NCI-H2107 treated with DMSO at 0.1 percent for 48 hours (cell line): ENCODE measurements at regions not wholly inside any gene's neighbourhood (a gene's known extent, or its start where the extent isn't known, plus 50 kb on each side); places are given as distances from the start of the nearest gene placed in this dataset.
"Not testable (repeated sequence)": the region's sequence is repeated elsewhere in the genome, so short reads cannot be mapped to it uniquely, and the experiment has no call there.

ENCODE experiments used
- DNase-seq: peaks from one replicate; lab custom pipeline; 2025; ENCODE audit not compliant: unreplicated experiment; lab: John Stamatoyannopoulos, UW

DNA sequence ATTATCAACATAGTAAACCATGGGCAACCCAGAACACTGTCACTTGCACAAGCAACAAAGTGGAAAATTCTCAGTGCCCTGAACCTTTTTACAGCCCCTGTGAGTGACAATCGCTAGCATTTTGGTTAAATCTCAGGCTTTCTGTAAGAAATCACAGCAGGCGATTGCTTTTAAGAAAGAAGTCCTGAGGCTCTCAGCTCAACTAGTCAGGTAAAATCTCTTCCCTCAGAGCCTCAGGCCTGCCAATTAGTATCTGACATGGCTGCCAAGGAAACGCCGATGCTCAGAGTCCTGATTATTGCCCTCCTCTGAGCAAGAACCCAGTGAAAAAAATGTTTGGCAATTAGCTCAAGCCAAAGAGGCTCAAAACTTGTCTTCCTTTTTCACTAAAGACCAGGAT, 530.8 kb downstream of the DIPK2A start:
- DNase-seq = no peak

DNA sequence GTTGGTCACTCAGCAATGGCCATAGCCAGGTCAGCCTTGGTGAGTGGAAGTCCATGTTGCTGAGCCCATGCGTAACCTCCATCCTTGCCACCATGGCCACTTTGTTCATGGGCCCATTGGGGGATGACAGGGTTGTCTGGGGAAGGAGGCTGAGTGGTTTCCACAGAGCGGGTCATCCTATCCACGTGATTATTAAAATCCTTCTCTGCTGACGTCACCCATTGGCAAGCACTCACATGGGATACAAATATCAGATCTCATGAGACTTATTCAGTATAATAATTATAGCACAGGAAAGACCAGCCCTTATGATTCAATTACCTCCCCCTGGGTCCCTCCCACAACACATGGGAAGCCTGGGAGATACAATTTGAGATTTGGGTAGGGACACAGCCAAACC, 534.8 kb downstream of the DIPK2A start:
- not testable (repeated sequence) for DNase-seq

DNA sequence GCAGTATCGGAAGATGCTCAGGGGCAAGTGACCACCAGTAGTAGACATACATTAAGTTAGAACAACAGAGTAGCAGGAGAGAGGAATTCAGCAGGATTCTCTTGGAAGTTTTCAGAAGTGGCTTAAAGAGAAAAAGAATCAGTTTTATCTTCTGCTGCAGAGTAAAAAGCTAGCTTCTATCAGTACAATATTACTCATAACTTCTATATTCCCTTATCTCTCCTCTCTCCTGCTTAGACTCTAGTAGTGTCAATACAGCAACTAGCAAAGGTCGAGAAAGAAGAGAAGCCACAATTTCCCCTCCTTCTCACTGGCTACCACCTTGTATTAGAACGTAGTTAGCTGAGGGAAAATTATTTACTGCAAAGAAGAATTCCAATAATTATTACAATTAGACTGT, 539.7 kb downstream of the DIPK2A start:
- no peak for DNase-seq

DNA sequence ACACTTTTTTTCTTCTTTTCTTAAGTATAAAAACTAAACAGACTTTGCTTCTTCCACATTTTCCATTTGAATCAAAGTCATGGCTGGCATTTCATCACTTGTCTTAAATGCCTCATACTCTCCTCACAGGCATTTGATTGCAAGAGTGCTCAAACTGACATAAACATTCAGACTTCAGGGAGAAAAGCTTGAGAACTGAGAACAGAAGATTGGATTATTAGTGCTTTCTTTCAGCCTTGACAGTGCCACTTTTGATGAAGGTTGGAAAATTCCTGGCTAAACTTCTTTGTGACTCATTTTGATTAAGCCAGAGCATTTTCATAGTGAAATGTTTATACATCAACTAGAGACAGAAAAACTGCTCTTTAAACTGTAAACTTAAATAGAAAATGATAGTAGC, 544.4 kb downstream of the DIPK2A start:
- DNase-seq = no peak

DNA sequence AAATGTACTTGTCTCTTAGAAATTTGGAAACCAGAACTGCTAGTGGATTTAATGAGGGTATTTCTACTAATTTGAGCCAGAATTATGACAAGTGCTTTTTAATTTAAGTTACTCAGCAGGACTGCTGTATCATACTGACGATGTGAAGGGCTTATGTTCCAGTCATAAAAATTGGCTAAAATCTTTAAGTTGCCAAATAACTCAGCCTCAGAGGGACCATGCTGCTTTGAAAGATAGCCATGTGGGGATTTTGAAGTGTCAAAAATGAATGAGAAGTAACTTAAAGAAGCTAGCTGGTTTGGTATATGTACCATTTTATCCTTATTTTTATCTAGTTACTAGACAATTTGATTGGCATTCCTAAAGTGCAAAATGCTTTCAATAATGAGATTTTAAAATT, 545.0 kb downstream of the DIPK2A start:
- no peak for DNase-seq

DNA sequence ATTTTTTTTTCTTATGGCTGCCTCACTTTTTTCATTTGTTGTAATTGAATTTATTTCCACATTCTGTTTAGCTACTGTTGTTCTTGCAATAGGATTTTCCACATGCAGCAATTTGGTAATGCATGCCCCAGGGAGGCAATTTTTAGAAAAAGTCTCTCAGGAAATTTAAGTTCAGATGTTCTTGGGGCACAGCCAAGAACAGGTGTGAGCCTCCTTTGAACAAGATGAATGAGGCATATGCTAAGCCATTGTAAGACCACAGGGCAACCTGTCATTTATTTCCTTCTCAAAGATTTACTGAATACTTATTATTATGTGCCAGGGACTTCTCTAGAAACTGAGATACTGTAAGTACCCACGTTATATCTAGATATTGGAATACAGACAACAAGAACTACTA, 549.5 kb downstream of the DIPK2A start:
- DNase-seq = no peak

DNA sequence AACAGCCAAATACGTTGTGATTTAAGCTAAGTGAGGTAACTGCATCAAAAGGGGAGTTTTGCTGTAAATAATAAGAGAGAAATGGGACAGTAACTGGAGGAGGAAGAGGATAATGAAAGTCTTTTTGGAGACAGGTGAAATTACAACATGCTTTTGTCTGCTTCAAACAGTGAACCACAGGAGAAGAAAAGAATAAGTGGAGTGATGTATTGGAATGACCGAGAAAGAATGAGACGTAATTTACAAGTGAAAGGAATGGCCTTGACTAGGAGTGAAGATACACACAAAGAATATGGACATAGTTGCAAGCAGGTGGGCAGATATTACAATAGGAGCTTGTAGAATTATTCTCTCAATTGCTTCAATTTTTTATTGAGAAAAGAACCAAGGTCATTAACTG, 550.8 kb downstream of the DIPK2A start:
- no peak for DNase-seq

DNA sequence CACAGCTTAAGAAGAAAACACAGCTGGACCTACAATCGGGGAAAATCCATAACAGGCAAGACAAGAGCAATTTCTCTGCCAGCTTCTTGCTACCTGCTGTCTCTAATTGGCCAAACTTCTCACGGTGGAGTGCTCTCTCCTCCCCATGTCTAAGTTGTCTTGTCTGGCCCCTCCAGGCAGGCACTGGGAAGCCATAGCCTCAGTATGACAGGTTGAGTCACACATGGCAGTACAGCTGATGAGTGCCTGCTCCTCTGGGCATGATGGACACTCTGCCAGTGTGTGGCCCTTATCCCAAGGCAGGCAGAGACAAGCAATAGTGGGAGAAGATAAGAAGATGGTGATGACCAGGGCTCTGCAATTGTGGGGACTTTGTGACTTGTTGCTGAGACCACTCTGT, 551.8 kb downstream of the DIPK2A start:
- DNase-seq = no peak

DNA sequence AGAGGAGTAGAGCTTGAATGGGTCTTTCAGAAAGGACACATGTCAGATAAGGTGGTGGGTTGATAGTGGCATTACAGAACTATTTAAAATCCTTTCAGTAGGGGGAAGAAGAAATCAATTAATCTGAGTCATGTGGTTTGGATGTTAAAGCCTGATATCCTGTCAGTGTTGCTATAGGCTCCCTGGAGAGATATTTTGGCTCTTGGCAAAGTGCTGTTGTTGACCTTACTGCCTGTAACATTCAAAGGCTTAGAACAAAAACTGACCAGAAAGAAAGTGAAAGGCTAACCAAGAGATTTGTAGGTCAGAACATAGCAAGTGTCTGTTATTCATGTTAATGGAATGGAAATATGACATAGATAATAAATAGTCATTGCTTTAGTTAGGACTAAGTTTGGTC, 552.9 kb downstream of the DIPK2A start:
- no peak for DNase-seq

DNA sequence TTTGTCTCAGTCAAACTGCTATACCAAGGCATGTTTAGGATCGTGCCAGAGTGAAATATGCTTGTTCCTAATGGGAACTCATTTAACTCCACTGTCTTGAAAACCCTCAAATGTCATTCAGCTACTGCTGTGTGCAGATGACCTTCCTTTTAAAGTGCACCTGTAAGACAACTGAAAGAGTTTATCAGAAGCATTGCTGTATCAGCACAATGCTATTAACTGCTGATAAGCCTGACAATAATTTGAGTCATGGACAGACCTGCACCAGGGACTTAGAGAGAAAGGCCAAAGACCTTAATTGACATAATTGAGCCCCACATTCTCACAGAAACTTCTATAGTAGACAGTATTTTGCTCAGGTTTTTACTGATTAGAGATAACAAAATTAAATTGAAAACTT, 557.9 kb downstream of the DIPK2A start:
- no peak for DNase-seq

DNA sequence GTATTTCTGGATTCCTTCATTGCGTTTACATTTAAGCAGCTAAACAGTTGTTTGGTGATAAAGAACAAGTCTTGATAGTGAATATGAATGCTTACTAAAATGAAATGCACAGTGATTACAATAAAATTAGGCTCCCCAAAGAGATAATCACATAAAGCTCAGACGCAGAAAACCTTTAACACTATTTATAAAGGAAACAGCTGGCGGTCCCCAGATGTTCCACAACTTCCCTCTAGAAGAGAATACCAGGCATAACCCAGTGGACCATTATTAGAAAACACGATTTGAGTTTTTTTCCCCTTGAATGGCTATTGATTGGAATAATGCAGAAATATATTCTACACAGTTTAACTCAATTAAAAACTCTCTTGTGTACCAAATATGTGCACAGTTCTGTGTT, 573.2 kb downstream of the DIPK2A start:
- no peak for DNase-seq

DNA sequence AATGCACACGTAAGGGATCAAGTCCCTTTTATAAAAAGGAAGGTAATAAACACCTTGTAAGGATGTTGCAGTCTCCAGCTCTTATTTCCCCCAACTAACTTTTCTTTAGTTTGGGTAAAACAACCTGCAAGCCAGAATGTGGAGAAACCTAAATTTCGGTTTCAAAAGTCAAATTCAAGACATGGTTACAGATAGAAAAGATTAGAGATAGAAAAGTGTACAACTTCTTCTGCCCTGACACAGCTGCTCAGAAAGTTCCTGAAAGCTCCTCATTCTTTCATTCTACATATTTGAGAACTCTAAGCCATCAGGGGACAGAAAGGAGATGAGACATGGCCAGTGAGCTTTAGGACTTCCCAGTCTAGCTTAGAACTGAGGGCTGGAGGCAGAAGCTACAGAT, 574.9 kb downstream of the DIPK2A start:
- no peak for DNase-seq

DNA sequence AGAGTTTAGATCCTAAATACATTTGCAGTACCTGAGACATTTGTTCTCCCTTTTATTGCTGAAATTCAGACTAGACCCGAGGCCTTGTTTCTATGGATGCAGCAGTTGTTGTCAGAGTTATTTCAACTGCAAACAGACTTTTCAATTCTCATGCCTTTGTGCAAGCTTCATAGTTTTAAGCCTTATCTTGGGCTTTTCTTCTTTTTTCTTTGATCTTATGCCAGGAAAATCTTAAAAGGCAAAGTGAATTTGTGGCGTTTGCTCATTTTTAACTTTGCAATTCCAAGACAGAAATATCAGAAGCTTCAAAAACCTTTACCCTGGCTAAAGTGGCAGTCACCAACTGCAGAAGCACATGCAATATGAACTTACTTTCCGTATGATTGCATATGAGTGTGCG, 576.7 kb downstream of the DIPK2A start:
- DNase-seq = no peak

DNA sequence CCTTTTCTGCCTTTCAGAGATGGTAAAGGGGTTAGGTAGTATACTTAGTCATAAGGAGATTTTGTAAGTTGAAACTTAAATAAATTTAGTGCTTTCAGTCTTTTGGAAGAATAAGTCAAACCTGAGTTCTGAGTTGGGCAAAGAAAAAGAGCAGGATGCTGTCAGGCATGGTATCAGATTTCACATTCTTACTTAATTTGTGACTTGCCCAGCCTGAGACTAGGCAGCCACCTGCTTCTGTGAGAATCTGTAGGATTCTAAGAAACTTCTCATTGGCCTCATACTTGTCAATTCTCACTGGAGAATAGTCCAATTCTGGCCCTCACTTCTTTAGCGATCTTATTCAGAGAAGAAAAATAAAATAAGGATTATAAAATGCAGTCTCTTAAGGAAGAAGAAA, 577.5 kb downstream of the DIPK2A start:
- no peak for DNase-seq

DNA sequence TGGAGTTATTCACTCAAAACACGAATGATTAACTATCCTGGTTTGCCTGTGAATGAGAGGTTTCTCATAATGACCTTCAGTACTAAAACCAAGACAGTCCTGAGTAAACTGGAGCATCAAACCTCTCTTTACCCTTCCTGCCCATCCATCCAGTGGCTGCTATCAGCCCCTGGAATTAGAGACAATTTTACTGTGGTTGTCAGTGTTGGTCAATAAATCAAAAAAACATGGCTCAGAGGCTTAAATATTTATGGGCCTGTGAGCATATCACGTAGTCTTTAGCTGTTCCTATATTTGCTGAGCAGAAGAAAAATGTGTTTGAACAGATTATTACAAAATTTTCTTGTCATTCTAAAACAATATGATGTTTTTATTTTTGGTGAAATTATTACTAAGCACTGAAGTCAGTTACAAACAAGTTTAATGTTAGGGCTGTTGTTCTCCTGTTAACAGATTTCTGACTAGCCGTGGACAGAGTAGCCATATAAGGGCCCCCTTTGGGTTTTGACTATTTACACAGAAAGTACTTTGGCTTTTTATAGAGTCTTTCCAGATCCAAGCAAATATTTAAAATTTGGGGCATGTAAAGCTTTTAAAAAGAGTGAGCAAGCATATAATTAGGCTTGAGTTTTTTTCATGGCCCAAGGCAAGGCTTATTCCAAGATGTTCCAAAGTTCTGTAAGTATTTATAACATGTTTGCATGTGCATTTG, 580.9 kb downstream of the DIPK2A start:
- DNase-seq = no peak

DNA sequence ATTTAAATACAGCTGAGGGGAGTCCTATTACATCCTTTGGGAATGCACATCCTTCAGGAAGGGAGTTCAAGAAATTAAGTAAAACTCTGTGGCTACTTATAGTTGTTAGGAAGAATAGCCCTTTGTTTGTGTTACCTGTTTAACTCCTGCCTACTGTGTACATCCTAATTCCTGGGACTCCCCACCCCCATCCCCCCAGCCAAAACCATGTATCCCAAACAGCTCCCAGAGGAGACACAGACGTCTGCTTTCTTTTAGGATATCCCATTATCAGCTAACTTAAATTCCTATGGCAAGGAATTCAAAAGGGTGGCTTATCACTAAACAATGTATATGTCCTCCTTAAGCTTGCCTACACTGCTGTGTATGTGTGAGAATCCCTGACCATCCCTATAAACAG, 581.7 kb downstream of the DIPK2A start:
- no peak for DNase-seq

DNA sequence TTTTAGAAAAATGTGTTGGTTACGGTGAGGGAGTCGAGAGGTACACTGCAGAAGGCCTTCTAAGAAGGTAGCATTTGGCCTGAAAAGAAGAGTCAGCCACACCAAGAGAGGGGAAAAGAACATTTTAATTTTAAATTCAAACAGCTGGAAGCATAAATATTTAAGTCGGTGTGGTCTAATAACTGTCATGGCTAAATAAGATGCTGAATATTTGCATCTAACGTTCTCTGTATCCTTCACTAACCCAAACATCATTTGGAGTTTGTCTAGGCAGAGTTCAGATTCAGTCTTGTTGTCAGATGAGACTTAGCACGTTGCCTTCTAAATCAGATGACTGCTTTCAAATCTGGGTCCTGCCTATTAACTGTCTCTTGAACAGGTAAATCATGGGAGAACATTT, 583.3 kb downstream of the DIPK2A start:
- DNase-seq = no peak

DNA sequence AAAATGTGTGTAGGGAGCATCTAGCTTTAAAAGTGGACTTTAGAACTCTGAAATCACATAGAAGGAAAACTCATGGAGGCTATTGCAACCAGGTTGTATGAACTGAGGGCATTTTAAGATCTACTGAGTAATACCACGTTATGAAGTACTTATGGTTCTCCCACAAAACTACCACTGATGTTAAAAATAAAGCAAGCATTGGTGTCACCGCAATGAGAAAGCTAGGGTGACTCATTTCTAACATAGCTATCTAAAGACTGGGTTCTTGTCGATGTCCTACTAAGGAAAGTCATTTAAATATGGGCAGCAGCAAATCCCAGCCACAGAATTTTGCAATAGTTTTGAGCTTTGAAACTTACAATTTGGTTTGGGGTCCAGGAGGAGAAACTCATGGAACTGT, 584.8 kb downstream of the DIPK2A start:
- DNase-seq = no peak

DNA sequence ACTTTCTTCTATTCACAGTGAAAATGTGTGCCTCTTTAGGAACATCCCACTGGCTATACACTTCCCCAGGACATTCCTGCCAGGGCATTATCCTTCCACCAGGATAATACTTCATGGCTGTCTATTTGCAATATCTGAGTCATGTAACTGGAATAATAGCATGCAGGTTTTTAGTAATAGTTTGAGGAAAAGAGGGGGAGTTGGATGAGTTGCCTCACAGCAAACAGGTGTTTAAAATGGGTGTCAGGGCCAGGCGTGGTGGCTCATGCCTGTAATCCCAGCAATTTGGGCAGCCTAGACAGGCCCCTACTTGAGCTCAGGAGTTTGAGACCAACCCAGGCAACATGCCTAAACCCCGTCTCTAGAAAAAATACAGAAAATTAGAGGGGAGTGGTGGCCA, 585.9 kb downstream of the DIPK2A start:
- no peak for DNase-seq

DNA sequence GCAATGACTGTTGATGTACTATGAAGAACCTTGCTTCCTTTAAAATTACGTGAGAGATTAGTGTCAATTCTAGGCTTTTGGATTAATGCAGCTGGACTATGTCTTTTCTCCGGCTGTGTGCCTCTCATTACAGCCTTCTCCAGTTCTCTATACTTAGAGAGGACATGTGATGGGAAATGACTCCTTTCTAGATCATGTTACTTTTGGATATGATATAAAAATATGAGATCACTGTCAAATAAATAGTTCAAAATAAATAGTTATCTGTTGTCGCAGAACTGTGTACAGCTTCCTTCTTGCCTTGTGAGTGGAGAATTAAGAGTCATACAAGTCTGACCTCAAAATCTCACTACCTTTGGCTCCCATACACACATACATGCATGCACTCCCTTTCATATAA, 592.4 kb downstream of the DIPK2A start:
- no peak for DNase-seq

DNA sequence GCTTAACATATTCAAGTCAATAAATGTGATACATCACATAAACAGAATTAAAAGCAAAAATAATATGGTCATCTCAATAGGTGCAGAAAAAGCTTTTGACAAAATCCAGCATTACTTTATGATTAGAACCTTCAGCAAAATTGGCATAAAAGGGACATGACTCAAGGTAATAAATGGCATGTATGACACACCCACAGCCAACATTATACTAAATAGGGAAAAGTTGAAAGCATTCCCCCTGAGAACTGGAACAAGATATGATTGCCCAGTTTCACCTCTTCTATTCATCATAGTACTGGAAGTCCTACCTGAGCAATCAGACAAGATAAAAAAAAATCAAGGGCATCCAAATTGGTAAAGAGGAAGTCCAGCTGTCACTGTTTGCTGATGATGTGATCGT, 594.7 kb downstream of the DIPK2A start:
- no peak for DNase-seq

DNA sequence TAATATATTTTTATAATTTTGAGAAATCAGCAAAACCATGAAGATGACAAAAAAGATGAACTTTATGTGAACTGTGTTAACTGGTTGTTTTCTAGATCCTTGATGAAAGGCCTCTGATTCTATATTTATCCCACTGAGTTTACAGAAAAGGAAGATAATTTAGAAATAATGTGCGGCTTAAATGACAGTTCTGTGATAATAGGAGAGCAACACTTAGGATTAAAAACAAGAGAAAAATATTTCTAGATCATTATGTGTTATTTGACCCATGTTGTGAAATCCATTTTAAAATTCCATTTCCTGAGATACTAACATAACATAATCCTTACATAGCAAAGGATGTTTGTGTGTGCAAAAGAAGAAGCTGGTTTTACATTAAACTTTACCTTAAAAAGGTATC, 598.0 kb downstream of the DIPK2A start:
- DNase-seq = no peak

DNA sequence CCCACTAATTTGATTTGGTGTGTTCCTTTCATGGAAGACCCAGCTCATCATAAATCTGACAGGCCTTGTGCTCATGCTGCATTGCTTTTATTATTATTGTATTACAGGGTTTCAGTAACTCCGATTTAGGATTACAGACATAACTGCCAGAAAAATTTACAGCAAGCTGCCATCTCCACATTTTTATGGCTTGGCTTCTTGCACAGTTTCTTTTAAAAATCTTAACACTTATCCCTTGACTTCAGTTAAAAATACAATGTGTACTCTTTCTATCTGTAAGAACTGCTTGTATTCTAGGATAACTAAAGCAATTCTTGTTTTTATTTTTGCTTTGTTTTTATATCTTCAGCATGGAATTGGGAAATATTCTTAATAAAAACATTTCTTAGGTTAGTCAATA, 612.2 kb downstream of the DIPK2A start:
- no peak for DNase-seq

DNA sequence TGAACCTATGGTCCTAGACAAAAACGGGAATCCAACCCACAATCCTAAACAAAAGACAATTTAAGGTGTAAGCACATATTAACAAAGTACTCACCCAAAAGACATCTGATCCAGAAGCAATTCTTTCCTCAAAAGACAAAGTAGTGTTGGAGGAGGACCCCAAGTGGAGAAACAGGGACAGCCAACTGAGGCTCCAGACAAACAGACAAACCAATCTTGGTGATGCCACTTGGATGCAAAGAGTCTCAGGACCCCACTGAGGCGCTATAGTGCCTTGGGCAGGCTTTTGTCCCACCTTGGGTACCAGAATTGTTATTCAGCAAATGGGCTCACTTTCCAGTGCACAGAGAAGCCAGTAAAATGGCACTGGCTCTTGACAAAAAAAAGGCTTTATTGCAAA, 613.8 kb downstream of the DIPK2A start:
- DNase-seq = no peak
